ENCODE measurements at regions not wholly inside any gene's neighbourhood (a gene's known extent, or its start where the extent isn't known, plus 50 kb on each side); places are given as distances from the start of the nearest gene placed in this dataset.

- Mint-ChIP-seq H3K36me3 (ENCODE audit: unreplicated experiment) (no peaks in the 10 kb centered on the region), H3K4me1 (ENCODE audit: unreplicated experiment) (no peaks in the 10 kb centered on the region), H3K27me3 (ENCODE audit: unreplicated experiment) (no peaks in the 10 kb centered on the region), H3K4me3 (ENCODE audit: unreplicated experiment) (no peak overlapping the region), H3K9me3 (ENCODE audit: unreplicated experiment) (no peaks in the 10 kb centered on the region), H3K27ac (ENCODE audit: unreplicated experiment) (no peak overlapping the region)
- no peak for TF ChIP-seq CTCF (IDR thresholded peaks at IDR 0.05)
- no peak for DNase-seq (ENCODE audit: extremely low spot score, unreplicated experiment)
These were observed 616.8 kb upstream of the VRK2 start for GRCh38 chr2:57429831-57430230.

- no peak for TF ChIP-seq CTCF (IDR thresholded peaks at IDR 0.05)
- Mint-ChIP-seq H3K4me3 (ENCODE audit: unreplicated experiment) (no peak overlapping the region), H3K27ac (ENCODE audit: unreplicated experiment) (no peak overlapping the region), H3K27me3 (ENCODE audit: unreplicated experiment) (peaks cover 2% of the 10 kb centered on the region), H3K4me1 (ENCODE audit: unreplicated experiment) (no peaks in the 10 kb centered on the region), H3K36me3 (ENCODE audit: unreplicated experiment) (no peaks in the 10 kb centered on the region), H3K9me3 (ENCODE audit: unreplicated experiment) (no peaks in the 10 kb centered on the region)
- DNase-seq (ENCODE audit: extremely low spot score, unreplicated experiment) = no peak
These were observed 614.1 kb upstream of the VRK2 start for GRCh38 chr2:57432528-57432927.

- no peaks in the 10 kb centered on the region for H3K9me3 Mint-ChIP-seq (ENCODE audit: unreplicated experiment)
- H3K36me3 Mint-ChIP-seq (ENCODE audit: unreplicated experiment) = no peaks in the 10 kb centered on the region
- no peak overlapping the region for H3K27ac Mint-ChIP-seq (ENCODE audit: unreplicated experiment)
These were observed 612.2 kb upstream of the VRK2 start for GRCh38 chr2:57434441-57434840.

GRCh38 chr2:57434972-57435371 is 611.6 kb upstream of the VRK2 start:
- Mint-ChIP-seq H3K4me1 (ENCODE audit: unreplicated experiment) (no peaks in the 10 kb centered on the region), H3K4me3 (ENCODE audit: unreplicated experiment) (no peak overlapping the region), H3K27me3 (ENCODE audit: unreplicated experiment) (peaks cover 7% of the 10 kb centered on the region), H3K36me3 (ENCODE audit: unreplicated experiment) (no peaks in the 10 kb centered on the region), H3K9me3 (ENCODE audit: unreplicated experiment) (no peaks in the 10 kb centered on the region), H3K27ac (ENCODE audit: unreplicated experiment) (no peak overlapping the region)
- no peak for DNase-seq (ENCODE audit: extremely low spot score, unreplicated experiment)
- no peak for TF ChIP-seq CTCF (IDR thresholded peaks at IDR 0.05)

More at GRCh38 chr2:57434441-57434840, 612.2 kb upstream of the VRK2 start:
- no peak for DNase-seq (ENCODE audit: extremely low spot score, unreplicated experiment)
- Mint-ChIP-seq H3K27me3 (ENCODE audit: unreplicated experiment) (peaks cover 6% of the 10 kb centered on the region), H3K4me3 (ENCODE audit: unreplicated experiment) (no peak overlapping the region), H3K4me1 (ENCODE audit: unreplicated experiment) (no peaks in the 10 kb centered on the region)
- no peak for TF ChIP-seq CTCF (IDR thresholded peaks at IDR 0.05)

GRCh38 chr2:57437077-57437476 is 609.5 kb upstream of the VRK2 start:
- H3K4me3 Mint-ChIP-seq (ENCODE audit: unreplicated experiment) = no peak overlapping the region
- TF ChIP-seq CTCF (IDR thresholded peaks at IDR 0.05) = no peak
- H3K27ac Mint-ChIP-seq (ENCODE audit: unreplicated experiment) = no peak overlapping the region
- H3K27me3 Mint-ChIP-seq (ENCODE audit: unreplicated experiment) = peaks cover 7% of the 10 kb centered on the region
- no peaks in the 10 kb centered on the region for H3K4me1 Mint-ChIP-seq (ENCODE audit: unreplicated experiment)
- no peak for DNase-seq (ENCODE audit: extremely low spot score, unreplicated experiment)
- H3K9me3 Mint-ChIP-seq (ENCODE audit: unreplicated experiment) = no peaks in the 10 kb centered on the region
- H3K36me3 Mint-ChIP-seq (ENCODE audit: unreplicated experiment) = no peaks in the 10 kb centered on the region
